IMR-90 (cell line): ENCODE measurements at regions not wholly inside any gene's neighbourhood (a gene's known extent, or its start where the extent isn't known, plus 50 kb on each side); places are given as distances from the start of the nearest gene placed in this dataset.

ENCODE experiments used
- ATAC-seq: fragments of 200-7000 bp; cut with Tn5 transposase; 2 replicates; pipeline ENCODE4 v1.9.1; 2020; ENCODE audit warnings: low read depth, mild to moderate bottlenecking, moderate library complexity
- BruUV-seq: library from RNA; stranded (reverse); fragments of 400-500 nt; replicated peaks from 2 replicates; lab custom pipeline; 2021; lab: Mats Ljungman, UMichigan
- CTCF ChIA-PET: fragments of 300-600 bp; formaldehyde crosslinking; extraction: SDS; loops from one replicate; lab custom pipeline; 2021; ENCODE audit warnings: antibody characterized with exemption; lab: Yijun Ruan, JAX
- POLR2A ChIA-PET: fragments of 300-600 bp; sonication (Branson Sonifier 250); formaldehyde crosslinking; loops from one replicate; lab custom pipeline; 2022; ENCODE audit warnings: antibody characterized with exemption; ENCODE audit not compliant: unreplicated experiment; lab: Charles Lee
- DNase-seq: peaks from one replicate; pipeline ENCODE4 v3.0.0; 2013
- H2AFZ ChIP-seq: replicated peaks from 2 replicates; pipeline ENCODE3; 2013; ENCODE audit warnings: low read length, mild to moderate bottlenecking; ENCODE audit not compliant: poor library complexity
- H2AK5ac ChIP-seq: 2 replicates; pipeline ENCODE4 v1.6.1; 2013; ENCODE audit warnings: low read depth, low read length, inconsistent platforms
- H2AK9ac ChIP-seq: replicated peaks from 2 replicates; pipeline ENCODE3; 2013; ENCODE audit warnings: mild to moderate bottlenecking, low read depth, low read length, moderate library complexity; ENCODE audit not compliant: poor library complexity
- H2BK120ac ChIP-seq: 2 replicates; pipeline ENCODE4 v1.6.1; 2013; ENCODE audit warnings: low read depth, low read length, inconsistent platforms
- H2BK15ac ChIP-seq: 3 replicates; pipeline ENCODE4 v1.6.1; 2013; ENCODE audit warnings: low read depth, low read length, inconsistent platforms
- H2BK20ac ChIP-seq: 2 replicates; pipeline ENCODE4 v1.6.1; 2013; ENCODE audit warnings: low read depth, mild to moderate bottlenecking, inconsistent platforms, low read length, moderate library complexity
- H2BK5ac ChIP-seq: 2 replicates; pipeline ENCODE4 v1.6.1; 2013; ENCODE audit warnings: mild to moderate bottlenecking, low read depth, low read length, inconsistent platforms; ENCODE audit not compliant: poor library complexity, severe bottlenecking
- H3K14ac ChIP-seq: replicated peaks from 2 replicates; pipeline ENCODE4 v1.6.1; 2013; ENCODE audit warnings: low read depth, low read length, inconsistent platforms
- H3K18ac ChIP-seq: 2 replicates; pipeline ENCODE4 v1.6.1; 2013; ENCODE audit warnings: low read depth, low read length, control low read depth
- H3K23ac ChIP-seq: 2 replicates; pipeline ENCODE4 v1.6.1; 2013; ENCODE audit warnings: low read depth, low read length, inconsistent platforms
- H3K27ac ChIP-seq: 2 replicates; pipeline ENCODE4 v1.5.1; 2013; ENCODE audit warnings: mild to moderate bottlenecking, control low read depth, low read length; ENCODE audit not compliant: insufficient read depth
- H3K27me3 ChIP-seq: 2 replicates; pipeline ENCODE4 v1.6.1; 2013; ENCODE audit warnings: low read length; ENCODE audit not compliant: control insufficient read depth, insufficient read depth
- H3K36me3 ChIP-seq: 2 replicates; pipeline ENCODE4 v1.6.1; 2013; ENCODE audit warnings: low read length, mixed read lengths; ENCODE audit not compliant: control insufficient read depth, insufficient read depth
- H3K4ac ChIP-seq: 2 replicates; pipeline ENCODE4 v1.6.1; 2013; ENCODE audit warnings: low read depth, low read length, inconsistent platforms
- H3K4me1 ChIP-seq: 2 replicates; pipeline ENCODE4 v1.6.1; 2013; ENCODE audit warnings: low read length, mixed read lengths; ENCODE audit not compliant: control insufficient read depth, insufficient read depth
- H3K4me2 ChIP-seq: 2 replicates; pipeline ENCODE4 v1.6.1; 2013; ENCODE audit warnings: low read depth, mild to moderate bottlenecking, control low read depth, low read length, moderate library complexity
- H3K4me3 ChIP-seq: 2 replicates; pipeline ENCODE4 v1.5.1; 2013; ENCODE audit warnings: low read depth, mild to moderate bottlenecking, control low read depth, low read length, moderate library complexity; ENCODE audit not compliant: insufficient read depth
- H3K56ac ChIP-seq: 2 replicates; pipeline ENCODE4 v1.6.1; 2013; ENCODE audit warnings: low read length, inconsistent platforms; ENCODE audit not compliant: insufficient read depth; ENCODE audit errors: extremely low read depth
- H3K79me1 ChIP-seq, 2 experiments: 2 replicates each; pipeline ENCODE4 v1.6.1; 2013; ENCODE audit warnings: low read length in 2 of 2, inconsistent platforms in 1 of 2, low read depth in 1 of 2
- H3K9ac ChIP-seq: 2 replicates; pipeline ENCODE4 v1.6.1; 2013; ENCODE audit warnings: low read depth, low read length, control low read depth
- H3K9me1 ChIP-seq: 2 replicates; pipeline ENCODE4 v1.6.1; 2013; ENCODE audit warnings: low read length, inconsistent platforms; ENCODE audit not compliant: insufficient read depth
- H3K9me3 ChIP-seq: 2 replicates; pipeline ENCODE4 v1.6.1; 2013; ENCODE audit warnings: low read length; ENCODE audit not compliant: control insufficient read depth, insufficient read depth
- H4K20me1 ChIP-seq: 2 replicates; pipeline ENCODE4 v1.6.1; 2013; ENCODE audit warnings: low read length, inconsistent platforms; ENCODE audit not compliant: insufficient read depth
- H4K5ac ChIP-seq: 2 replicates; pipeline ENCODE4 v1.6.1; 2013; ENCODE audit warnings: mild to moderate bottlenecking, low read depth, low read length, control low read depth
- H4K8ac ChIP-seq, 2 experiments: 2 replicates each; pipeline ENCODE4 v1.6.1; 2013; ENCODE audit warnings: low read depth in 2 of 2, low read length in 2 of 2, control low read depth in 1 of 2, inconsistent platforms in 1 of 2
- H4K91ac ChIP-seq: 2 replicates; pipeline ENCODE4 v1.6.1; 2013; ENCODE audit warnings: low read depth, low read length, inconsistent platforms; ENCODE audit not compliant: insufficient read depth
- BHLHE40 ChIP-seq: fragments of 150-350 bp; IDR thresholded peaks from 2 replicates; pipeline ENCODE4 v1.6.1; 2016; ENCODE audit warnings: mild to moderate bottlenecking, low read depth, low read length
- ELK1 ChIP-seq: fragments of 150-350 bp; IDR thresholded peaks from 2 replicates; pipeline ENCODE4 v1.6.1; 2016; ENCODE audit warnings: low read depth, mild to moderate bottlenecking, low read length, moderate library complexity, borderline replicate concordance
- MAFK ChIP-seq: IDR thresholded peaks from 2 replicates; pipeline ENCODE4 v1.6.1; 2012; ENCODE audit warnings: low read depth, low read length, improper control_type of control experiment
- MXI1 ChIP-seq: IDR thresholded peaks from 2 replicates; pipeline ENCODE4 v1.6.1; 2012; ENCODE audit warnings: low read depth, mild to moderate bottlenecking, low read length, moderate library complexity, borderline replicate concordance
- NFE2L2 ChIP-seq: fragments of 150-350 bp; IDR thresholded peaks from 2 replicates; pipeline ENCODE4 v1.6.1; 2016; ENCODE audit warnings: low read depth, mild to moderate bottlenecking, low read length
- RCOR1 ChIP-seq: IDR thresholded peaks from 2 replicates; pipeline ENCODE4 v1.6.1; 2012; ENCODE audit warnings: mild to moderate bottlenecking, low read length, improper control_type of control experiment; ENCODE audit not compliant: insufficient replicate concordance
- SMC3 ChIP-seq: fragments of 150-350 bp; IDR thresholded peaks from 2 replicates; pipeline ENCODE4 v1.6.1; 2016; ENCODE audit warnings: low read depth, mild to moderate bottlenecking, antibody characterized with exemption, low read length, moderate library complexity
- USF2 ChIP-seq: fragments of 150-350 bp; IDR thresholded peaks from 2 replicates; pipeline ENCODE4 v1.6.1; 2017; ENCODE audit warnings: mild to moderate bottlenecking, antibody characterized with exemption, low read length, low read depth
- WGBS, 2 experiments: methylation state at CpG; one replicate each; pipeline versions ENCODE4 v1.1.5 to v1.1.7; 2013; ENCODE audit warnings: missing lambda C conversion rate in 2 of 2; ENCODE audit not compliant: insufficient read length in 1 of 2; ENCODE audit errors: extremely low coverage in 2 of 2; 5-methylcytosine and 5-hydroxymethylcytosine counted together
- dilution Hi-C: fragments of 300-500 bp; cut with HindIII; formaldehyde crosslinking; loops from one replicate; pipeline ENCODE4 v1.14.3; 2018; ENCODE audit warnings: low sequenced_read_pairs; ENCODE audit not compliant: unreplicated experiment
- in situ Hi-C: fragments of 300-500 bp; cut with MboI; formaldehyde crosslinking; loops from 3 replicates; pipeline ENCODE4 v1.14.3; 2019; ENCODE audit warnings: low sequenced_read_pairs, inconsistent platforms, mixed read lengths
- intact Hi-C: fragments of 100-400 bp; cut with micrococcal nuclease; formaldehyde crosslinking; loops from 2 replicates; pipeline ENCODE4 v1.10.0; 2022

- Histone ChIP-seq H4K8ac (no peak overlapping the region), H3K18ac (no peak overlapping the region), H3K23ac (no peak overlapping the region), H4K5ac (no peak overlapping the region), H2BK15ac (no peak overlapping the region), H3K27ac (no peak overlapping the region), H2AFZ (no peak overlapping the region), H4K91ac (no peak overlapping the region), H3K9me1 (no peaks in the 10 kb centered on the region), H3K9me3 (no peaks in the 10 kb centered on the region), H3K79me1 (no peaks in the 10 kb centered on the region), H3K4me2 (no peak overlapping the region), H2AK9ac (no peak overlapping the region), H3K27me3 (no peaks in the 10 kb centered on the region), H2AK5ac (no peak overlapping the region), H3K4ac (no peak overlapping the region), H3K9ac (no peak overlapping the region), H2BK20ac (no peak overlapping the region), H3K4me3 (no peak overlapping the region), H4K20me1 (no peaks in the 10 kb centered on the region), H3K36me3 (no peaks in the 10 kb centered on the region), H3K56ac (no peak overlapping the region), H2BK120ac (no peak overlapping the region), H3K4me1 (no peaks in the 10 kb centered on the region), H3K14ac (no peak overlapping the region), H2BK5ac (no peak overlapping the region)
- TF ChIP-seq BHLHE40 (no peak), SMC3 (no peak), RCOR1 (no peak), MAFK (no peak), USF2 (no peak), MXI1 (no peak), NFE2L2 (no peak), ELK1 (no peak)
- WGBS, 2 experiments = no CpG with 5 or more reads among the region's 4 CpGs
- dilution Hi-C loops = no loop called here
- no peak for DNase-seq
- intact Hi-C loops = no loop called here
- ATAC-seq = no peak
- in situ Hi-C loops = no loop called here
- CTCF ChIA-PET = no interaction called here
- no TSS peak for BruUV-seq
- POLR2A ChIA-PET = no interaction called here
Observed at GRCh38 chr5:124949862-124950261, 203.4 kb upstream of the ZNF608 start.
